GM21737 (cell line): ENCODE measurements at regions not wholly inside any gene's neighbourhood (a gene's known extent, or its start where the extent isn't known, plus 50 kb on each side); places are given as distances from the start of the nearest gene placed in this dataset.
"Not testable (repeated sequence)": the region's sequence is repeated elsewhere in the genome, so short reads cannot be mapped to it uniquely, and the experiment has no call there.

Source experiments
- ATAC-seq: cut with Tn5 transposase; IDR thresholded peaks from one replicate; pipeline ENCODE4 v1.9.1; 2021; ENCODE audit warnings: mild to moderate bottlenecking, moderate library complexity; ENCODE audit not compliant: unreplicated experiment

DNA sequence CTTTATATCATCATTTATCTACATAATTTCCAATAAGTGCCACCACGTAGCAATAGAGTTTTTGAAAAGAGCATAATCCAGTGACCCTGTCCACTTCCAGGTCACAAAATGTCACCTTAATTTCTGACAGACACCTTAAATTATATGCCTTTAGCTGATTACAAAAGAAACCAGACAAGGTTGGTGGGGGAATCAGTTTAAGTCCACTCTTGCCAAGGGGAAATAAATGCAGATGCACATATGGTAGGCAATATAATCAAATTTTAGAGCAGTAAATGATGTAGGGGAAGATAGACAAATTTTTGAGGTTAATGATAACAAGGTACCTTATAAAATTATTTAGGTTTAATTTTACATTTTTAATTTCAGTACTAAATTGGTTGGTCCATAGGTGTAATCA lies 253.5 kb downstream of the ZIC1 start:
- no peak for ATAC-seq

- ATAC-seq, result no peak
Observed at GRCh38 chr3:147669077-147669476, 259.9 kb downstream of the ZIC1 start.

- no peak for ATAC-seq
Observed at GRCh38 chr3:147672035-147672434, 262.9 kb downstream of the ZIC1 start.

- ATAC-seq, result no peak
Observed at GRCh38 chr3:147672436-147672835, 263.3 kb downstream of the ZIC1 start.

DNA sequence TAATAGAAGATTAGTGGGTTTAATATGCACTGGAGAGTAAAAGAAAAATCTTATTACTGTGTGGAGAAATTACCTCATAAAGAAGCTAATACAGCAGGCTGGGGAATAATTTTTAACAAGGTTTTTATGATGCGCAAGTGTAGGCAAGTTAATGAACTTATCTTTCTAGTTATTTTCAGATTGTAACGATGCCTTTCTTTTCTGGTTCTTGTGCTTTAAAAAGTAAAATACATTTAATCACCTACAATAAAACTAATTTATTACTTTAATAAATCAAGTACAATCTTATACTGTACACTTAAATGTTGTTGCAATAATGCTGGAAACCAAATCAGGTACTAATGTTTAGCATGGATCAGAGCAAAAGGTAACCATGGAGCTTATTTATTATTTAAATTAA lies 266.6 kb downstream of the ZIC1 start:
- no peak for ATAC-seq

DNA sequence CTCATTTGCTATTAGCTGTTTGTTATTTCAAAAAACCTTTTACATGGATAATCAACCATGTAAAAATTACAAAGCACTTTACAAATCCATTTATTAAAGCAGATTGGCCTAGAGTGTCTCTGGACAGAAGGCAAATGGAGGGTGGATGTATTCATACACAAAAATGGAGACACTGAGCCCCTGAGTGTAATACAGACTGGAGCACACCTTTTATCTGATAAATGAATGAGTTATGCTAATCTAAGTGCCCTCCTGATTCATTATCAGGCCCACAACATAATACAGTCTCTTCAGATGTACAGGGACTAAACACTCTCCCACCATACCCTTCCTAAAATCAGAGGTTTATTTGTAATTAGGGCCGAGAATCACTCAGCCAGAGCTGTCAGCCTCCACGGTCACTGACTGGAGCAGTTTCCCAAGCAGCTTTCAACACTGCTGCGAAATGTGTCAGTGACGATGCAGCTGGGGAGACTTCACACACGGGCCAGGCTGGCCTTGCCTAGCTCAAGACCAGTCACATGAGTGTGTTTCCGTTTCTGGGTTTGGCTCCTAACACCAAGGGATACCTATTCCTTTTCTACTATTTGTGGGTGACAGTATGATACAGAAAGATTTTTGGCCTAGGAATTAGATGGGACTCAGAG lies 271.8 kb downstream of the ZIC1 start:
- no peak for ATAC-seq

DNA sequence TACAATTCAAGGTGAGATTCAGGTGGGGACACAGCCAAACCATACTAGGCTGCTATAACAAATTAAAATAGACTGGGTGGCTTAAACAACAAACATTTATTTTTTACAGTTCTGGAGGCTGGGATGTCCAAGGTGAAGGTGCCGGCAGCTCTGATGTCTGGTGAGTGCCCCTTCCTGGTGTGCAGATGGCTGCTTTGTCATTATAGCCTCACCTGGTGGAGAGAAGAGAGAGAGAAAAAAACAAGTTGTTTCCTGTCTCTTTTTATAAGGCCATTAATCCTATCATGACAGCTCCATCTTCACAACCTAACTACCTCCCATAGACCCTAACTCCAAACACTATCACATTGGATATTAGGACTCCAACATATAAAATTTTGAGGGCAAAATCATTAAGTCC lies 279.7 kb downstream of the ZIC1 start:
- no peak for ATAC-seq

- no peak for ATAC-seq
Observed at GRCh38 chr3:147699175-147699838, 290.1 kb downstream of the ZIC1 start.

DNA sequence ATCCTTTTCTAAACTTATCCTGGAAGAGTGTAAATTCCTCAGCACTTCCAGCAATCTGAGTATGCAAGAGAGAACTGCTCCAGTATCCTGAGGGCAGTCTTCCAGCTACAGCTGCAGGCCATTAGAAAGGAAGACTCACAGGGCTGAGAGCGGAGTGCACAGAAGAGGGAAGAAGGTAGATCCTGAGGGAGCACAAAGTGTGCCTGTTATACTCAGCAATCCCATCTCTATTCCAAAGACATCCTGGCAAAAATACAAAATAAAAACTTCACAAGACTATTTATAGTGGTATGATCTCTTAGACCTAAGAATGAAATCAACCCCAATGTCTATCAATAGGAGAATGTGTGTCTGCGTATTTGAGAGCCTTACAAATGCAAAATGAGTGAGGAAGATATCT lies 292.0 kb downstream of the ZIC1 start:
- no peak for ATAC-seq

- ATAC-seq, result no peak
Observed at GRCh38 chr3:147702509-147702908, 293.3 kb downstream of the ZIC1 start.

DNA sequence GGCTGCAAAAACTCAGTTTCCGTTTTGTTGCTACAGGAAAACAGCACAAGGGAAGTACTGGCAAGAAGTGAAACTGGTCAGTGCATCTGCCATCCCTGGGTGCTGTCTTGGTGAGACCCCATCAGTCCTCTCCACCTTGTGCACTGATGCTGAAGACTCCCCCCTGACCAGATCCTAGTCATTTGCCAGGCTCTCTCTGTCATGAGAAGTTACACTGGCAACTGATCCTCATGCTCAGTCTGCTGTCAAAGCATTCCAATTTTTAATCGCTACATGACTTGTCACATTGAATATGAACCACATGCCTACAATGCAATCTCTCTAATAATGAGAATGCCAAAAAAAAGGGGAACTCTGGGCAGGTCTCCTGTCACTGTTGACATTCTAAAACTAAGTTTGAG lies 296.5 kb downstream of the ZIC1 start:
- no peak for ATAC-seq

DNA sequence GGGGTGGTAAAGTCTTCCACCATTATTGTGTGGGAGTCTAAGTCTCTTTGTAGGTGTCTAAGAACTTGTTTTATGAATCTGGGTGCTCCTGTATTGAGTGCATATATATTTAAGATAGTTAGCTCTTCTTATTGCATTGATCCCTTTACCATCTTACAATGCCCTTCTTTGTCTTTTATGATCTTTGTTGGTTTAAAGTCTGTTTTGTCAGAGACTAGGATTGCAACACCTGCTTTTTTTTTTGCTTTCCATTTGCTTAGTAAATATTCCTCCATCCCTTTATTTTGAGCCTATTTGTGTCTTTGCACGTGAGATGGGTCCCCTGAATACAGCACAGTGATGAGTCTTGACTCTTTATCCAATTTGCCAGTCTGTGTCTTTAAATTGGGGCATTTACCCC lies 301.6 kb downstream of the ZIC1 start:
- not testable (repeated sequence) for ATAC-seq

- ATAC-seq, result no peak
Observed at GRCh38 chr3:147712357-147712756, 303.2 kb downstream of the ZIC1 start.

DNA sequence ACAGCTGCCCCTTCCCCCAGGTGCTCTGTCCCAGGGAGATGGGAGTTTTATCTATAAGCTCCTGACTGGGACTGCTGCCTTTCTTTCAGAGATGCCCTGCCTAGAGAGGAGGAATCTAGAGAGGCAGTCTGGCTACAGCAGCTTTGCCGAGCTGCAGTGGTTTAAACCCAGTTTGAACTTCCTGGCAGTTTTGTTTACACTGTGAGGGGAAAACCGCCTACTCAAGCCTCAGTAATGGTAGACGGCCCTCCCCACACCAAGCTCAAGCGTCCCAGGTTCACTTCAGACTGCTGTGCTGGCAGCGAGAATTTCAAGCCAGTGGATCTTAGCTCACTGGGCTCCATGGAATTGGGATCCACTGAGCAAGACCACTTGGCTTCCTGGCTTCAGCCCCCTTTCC lies 303.6 kb downstream of the ZIC1 start:
- ATAC-seq, result not testable (repeated sequence)

- no peak for ATAC-seq
Observed at GRCh38 chr3:147713234-147714133, 304.3 kb downstream of the ZIC1 start.

DNA sequence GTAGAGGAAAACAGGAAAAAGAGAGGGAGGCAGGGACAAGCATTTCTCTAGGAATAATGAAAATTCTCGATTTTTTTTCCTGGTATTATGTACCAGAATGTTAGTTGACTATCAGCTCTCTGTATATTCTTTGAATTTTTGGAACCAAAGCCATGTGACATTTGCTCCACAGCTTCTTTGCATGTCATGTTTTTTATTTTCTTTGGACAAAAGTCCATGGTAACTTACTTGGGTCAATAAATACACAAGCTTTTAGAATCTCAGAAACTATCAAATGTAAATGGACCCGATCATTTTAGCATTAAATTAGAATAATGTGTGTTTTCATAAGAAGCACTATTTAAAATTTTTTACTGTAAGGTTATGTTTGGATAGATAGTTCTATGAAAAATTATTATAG lies 320.5 kb downstream of the ZIC1 start:
- no peak for ATAC-seq

DNA sequence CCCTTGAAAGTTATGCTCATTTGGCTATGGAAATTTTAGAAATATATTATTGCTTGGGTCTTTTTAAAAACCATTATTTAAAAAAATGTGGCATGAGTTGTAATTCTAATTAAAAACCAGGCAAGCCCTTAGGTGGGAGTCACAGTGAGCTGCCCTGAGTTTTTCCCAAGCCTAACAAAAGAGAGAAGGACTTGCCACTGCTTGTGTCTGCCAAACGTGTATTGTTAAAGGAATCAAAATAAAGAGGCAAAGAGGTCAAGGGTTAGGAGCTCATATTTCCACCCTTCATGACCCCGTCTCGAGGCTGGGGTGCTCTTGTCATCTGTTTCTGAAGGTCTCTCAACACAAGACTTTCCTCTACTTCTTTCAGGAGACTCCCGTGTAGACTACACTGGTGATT lies 321.1 kb downstream of the ZIC1 start:
- ATAC-seq, result no peak

GRCh38 chr3:147733217-147733616 lies 324.1 kb downstream of the ZIC1 start:
- ATAC-seq, result no peak

DNA sequence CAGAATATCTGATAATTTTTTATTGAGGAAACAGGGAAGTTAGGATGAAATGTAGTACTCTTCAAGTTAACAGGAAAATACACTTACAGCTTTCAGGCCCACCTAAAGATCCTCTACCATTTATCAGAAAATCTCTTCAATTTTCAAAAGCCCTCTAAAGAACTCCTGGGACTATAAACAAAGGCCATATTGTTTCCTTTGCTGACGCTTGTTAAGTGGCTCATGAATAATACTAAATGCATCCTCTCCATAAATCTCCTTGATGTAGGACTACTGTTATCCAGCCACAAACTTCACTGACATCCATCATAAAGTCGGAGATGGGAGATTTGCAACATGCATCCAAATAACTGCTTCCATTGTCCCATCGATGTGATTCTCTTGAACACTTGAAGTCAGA lies 326.5 kb downstream of the ZIC1 start:
- ATAC-seq, result no peak

GRCh38 chr3:147736226-147736625 lies 327.1 kb downstream of the ZIC1 start:
- no peak for ATAC-seq

GRCh38 chr3:147737376-147737775 lies 328.2 kb downstream of the ZIC1 start:
- ATAC-seq, result no peak

- no peak for ATAC-seq
Observed at GRCh38 chr3:147740928-147741327, 331.8 kb downstream of the ZIC1 start.
